ENCODE measurements at regions not wholly inside any gene's neighbourhood (a gene's known extent, or its start where the extent isn't known, plus 50 kb on each side); places are given as distances from the start of the nearest gene placed in this dataset.

DNA sequence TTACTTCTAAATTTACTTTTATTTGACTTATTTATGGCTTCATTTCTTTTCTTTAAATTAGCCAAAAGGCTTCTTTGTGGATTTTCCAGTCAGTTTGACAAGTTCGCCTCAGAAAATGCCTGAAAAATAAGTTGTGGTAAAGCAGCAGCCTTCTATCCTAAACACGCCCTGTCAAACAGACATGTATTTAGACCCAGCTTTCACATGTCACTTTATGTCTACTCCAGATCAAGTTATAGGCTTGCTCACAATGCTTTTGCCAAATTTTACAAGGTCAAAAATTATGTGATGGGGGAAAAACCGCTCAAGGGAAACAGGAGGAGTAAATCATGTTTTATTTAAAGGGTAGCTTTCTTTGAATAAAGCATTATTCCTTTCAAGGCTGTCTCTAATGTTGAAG is 615.0 kb downstream of the HDGFL1 start:
- no peak overlapping the region for H2AFZ ChIP-seq (ENCODE audit: low read length)
- no peak overlapping the region for H3K27ac ChIP-seq (ENCODE audit: low read depth, low read length, poor library complexity, severe bottlenecking)

DNA sequence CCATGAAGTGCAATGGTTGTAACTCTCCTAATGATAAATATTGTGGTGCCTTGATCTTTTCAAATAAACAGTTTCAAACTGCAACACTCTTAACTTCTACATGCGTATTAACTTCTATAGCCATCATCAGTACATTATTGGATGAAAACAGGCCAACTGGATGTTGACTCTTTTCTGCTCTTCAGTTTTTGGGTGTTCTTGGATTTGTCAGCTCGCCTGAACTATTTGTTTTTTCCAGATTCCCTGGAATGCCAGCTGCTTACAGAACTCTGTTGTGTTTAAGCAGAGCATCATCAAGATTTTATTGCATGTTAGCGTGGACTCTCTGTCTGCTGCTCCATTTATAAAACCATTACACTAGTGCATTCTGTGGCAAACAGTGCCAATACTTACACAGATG is 626.1 kb downstream of the HDGFL1 start:
- Histone ChIP-seq H3K27me3 (ENCODE audit: insufficient read depth, low read length) (no peaks in the 10 kb centered on the region), H3K36me3 (ENCODE audit: insufficient read depth, low read length) (no peaks in the 10 kb centered on the region), H3K9me3 (ENCODE audit: low read length) (no peaks in the 10 kb centered on the region), H3K9me2 (ENCODE audit: low read depth, low read length) (no peaks in the 10 kb centered on the region), H2AFZ (ENCODE audit: low read length) (no peak overlapping the region), H3K79me2 (ENCODE audit: insufficient read depth, low read length) (no peaks in the 10 kb centered on the region), H4K20me1 (ENCODE audit: insufficient read depth, low read length) (no peaks in the 10 kb centered on the region), H3K4me1 (ENCODE audit: insufficient read depth, low read length, severe bottlenecking) (no peaks in the 10 kb centered on the region), H3K27ac (ENCODE audit: low read depth, low read length, poor library complexity, severe bottlenecking) (no peak overlapping the region), H3K9ac (ENCODE audit: low read length) (no peak overlapping the region), H3K4me2 (ENCODE audit: low read length) (no peak overlapping the region), H3F3A (ENCODE audit: insufficient read depth, low read length) (no peaks in the 10 kb centered on the region), H3K4me3 (ENCODE audit: low read depth, low read length, poor library complexity, severe bottlenecking) (no peak overlapping the region)
- TF ChIP-seq, protein P1, sequence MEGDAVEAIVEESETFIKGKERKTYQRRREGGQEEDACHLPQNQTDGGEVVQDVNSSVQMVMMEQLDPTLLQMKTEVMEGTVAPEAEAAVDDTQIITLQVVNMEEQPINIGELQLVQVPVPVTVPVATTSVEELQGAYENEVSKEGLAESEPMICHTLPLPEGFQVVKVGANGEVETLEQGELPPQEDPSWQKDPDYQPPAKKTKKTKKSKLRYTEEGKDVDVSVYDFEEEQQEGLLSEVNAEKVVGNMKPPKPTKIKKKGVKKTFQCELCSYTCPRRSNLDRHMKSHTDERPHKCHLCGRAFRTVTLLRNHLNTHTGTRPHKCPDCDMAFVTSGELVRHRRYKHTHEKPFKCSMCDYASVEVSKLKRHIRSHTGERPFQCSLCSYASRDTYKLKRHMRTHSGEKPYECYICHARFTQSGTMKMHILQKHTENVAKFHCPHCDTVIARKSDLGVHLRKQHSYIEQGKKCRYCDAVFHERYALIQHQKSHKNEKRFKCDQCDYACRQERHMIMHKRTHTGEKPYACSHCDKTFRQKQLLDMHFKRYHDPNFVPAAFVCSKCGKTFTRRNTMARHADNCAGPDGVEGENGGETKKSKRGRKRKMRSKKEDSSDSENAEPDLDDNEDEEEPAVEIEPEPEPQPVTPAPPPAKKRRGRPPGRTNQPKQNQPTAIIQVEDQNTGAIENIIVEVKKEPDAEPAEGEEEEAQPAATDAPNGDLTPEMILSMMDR (IDR thresholded peaks at IDR 0.05; ENCODE audit: low read length) = no peak

More for the DNA sequence above, 615.0 kb downstream of the HDGFL1 start:
- Histone ChIP-seq H4K20me1 (ENCODE audit: insufficient read depth, low read length) (no peaks in the 10 kb centered on the region), H3K9me3 (ENCODE audit: low read length) (no peaks in the 10 kb centered on the region), H3K4me3 (ENCODE audit: low read depth, low read length, poor library complexity, severe bottlenecking) (no peak overlapping the region), H3K9ac (ENCODE audit: low read length) (no peak overlapping the region), H3K9me2 (ENCODE audit: low read depth, low read length) (no peaks in the 10 kb centered on the region), H3K4me1 (ENCODE audit: insufficient read depth, low read length, severe bottlenecking) (no peaks in the 10 kb centered on the region), H3F3A (ENCODE audit: insufficient read depth, low read length) (no peaks in the 10 kb centered on the region), H3K36me3 (ENCODE audit: insufficient read depth, low read length) (no peaks in the 10 kb centered on the region), H3K79me2 (ENCODE audit: insufficient read depth, low read length) (no peaks in the 10 kb centered on the region), H3K4me2 (ENCODE audit: low read length) (no peak overlapping the region), H3K27me3 (ENCODE audit: insufficient read depth, low read length) (no peaks in the 10 kb centered on the region)
- TF ChIP-seq EZH2 (IDR thresholded peaks at IDR 0.05; ENCODE audit: borderline replicate concordance, low read length) = no peak
- TF ChIP-seq, protein P1 (IDR thresholded peaks at IDR 0.05; ENCODE audit: low read length) = no peak

DNA sequence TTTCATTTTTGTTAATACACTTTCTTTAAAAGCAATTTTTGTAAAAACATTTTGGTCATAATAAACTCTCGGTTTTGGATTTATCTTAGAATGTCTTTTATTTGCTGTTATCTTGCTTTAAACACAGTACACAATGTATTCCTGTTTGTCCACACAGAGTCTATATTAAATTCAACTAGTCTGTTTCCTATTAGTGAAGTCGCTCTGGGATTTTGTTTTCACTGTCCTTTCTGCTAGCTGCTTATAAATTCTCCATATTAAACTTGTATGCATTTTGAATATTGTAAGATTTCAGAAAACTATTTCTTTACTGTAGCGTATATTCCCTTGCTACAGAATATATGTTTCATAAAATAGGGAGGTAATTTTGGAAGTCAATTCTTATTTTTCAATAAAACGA is 630.2 kb downstream of the HDGFL1 start:
- no peak overlapping the region for H2AFZ ChIP-seq (ENCODE audit: low read length)
- no peak overlapping the region for H3K4me2 ChIP-seq (ENCODE audit: low read length)
- no peaks in the 10 kb centered on the region for H4K20me1 ChIP-seq (ENCODE audit: insufficient read depth, low read length)
- no peaks in the 10 kb centered on the region for H3K9me3 ChIP-seq (ENCODE audit: low read length)
- H3K79me2 ChIP-seq (ENCODE audit: insufficient read depth, low read length) = no peaks in the 10 kb centered on the region
- H3K9ac ChIP-seq (ENCODE audit: low read length) = no peak overlapping the region
- no peaks in the 10 kb centered on the region for H3K4me1 ChIP-seq (ENCODE audit: insufficient read depth, low read length, severe bottlenecking)
- H3K27me3 ChIP-seq (ENCODE audit: insufficient read depth, low read length) = no peaks in the 10 kb centered on the region
- no peaks in the 10 kb centered on the region for H3K9me2 ChIP-seq (ENCODE audit: low read depth, low read length)
- TF ChIP-seq, protein P1 (IDR thresholded peaks at IDR 0.05; ENCODE audit: low read length) = no peak
- no peak for TF ChIP-seq EZH2 (IDR thresholded peaks at IDR 0.05; ENCODE audit: borderline replicate concordance, low read length)
- no peaks in the 10 kb centered on the region for H3F3A ChIP-seq (ENCODE audit: insufficient read depth, low read length)
- H3K27ac ChIP-seq (ENCODE audit: low read depth, low read length, poor library complexity, severe bottlenecking) = no peak overlapping the region
- H3K36me3 ChIP-seq (ENCODE audit: insufficient read depth, low read length) = no peaks in the 10 kb centered on the region
- no peak overlapping the region for H3K4me3 ChIP-seq (ENCODE audit: low read depth, low read length, poor library complexity, severe bottlenecking)

Data from OCI-LY1 (cell line).